ENCODE measurements at regions not wholly inside any gene's neighbourhood (a gene's known extent, or its start where the extent isn't known, plus 50 kb on each side); places are given as distances from the start of the nearest gene placed in this dataset.

GRCh38 chr9:16345902-16346301 lies 524.6 kb downstream of the BNC2 start:
- no peak overlapping the region for H3K4me3 Mint-ChIP-seq
- DNase-seq (ENCODE audit: low spot score): no peak
- H3K36me3 Mint-ChIP-seq: no peaks in the 10 kb centered on the region
- CTCF ChIA-PET: no interaction called here
- ATAC-seq: no peak
- TF ChIP-seq EMX1 (CRISPR knock-in tag; IDR thresholded peaks at IDR 0.05) (no peak), GABPB1 (CRISPR knock-in tag; IDR thresholded peaks at IDR 0.05) (no peak), E2F1 (CRISPR knock-in tag; IDR thresholded peaks at IDR 0.05) (no peak)
- POLR2A ChIA-PET: no interaction called here
- no peaks in the 10 kb centered on the region; the same call in 1 of the 2 replicates for H3K27me3 Mint-ChIP-seq (ENCODE audit: low read depth)
- peaks cover 6% of the 10 kb centered on the region for H3K4me1 Mint-ChIP-seq
- no peaks in the 10 kb centered on the region for H3K9me3 Mint-ChIP-seq
- no peak overlapping the region for H3K27ac Mint-ChIP-seq

GRCh38 chr9:16347886-16348285 lies 522.6 kb downstream of the BNC2 start:
- no peak for ATAC-seq
- ChIA-PET POLR2A (no interaction called here), CTCF (interaction anchor here (0.5 kb wide), 1 partner anchor 475 kb away, joined by 3 read pairs; no protein-coding TSS in a partner anchor)
- no peak for TF ChIP-seq ZNF671 (CRISPR knock-in tag; IDR thresholded peaks at IDR 0.05)
- TF ChIP-seq NR3C1 (CRISPR knock-in tag; conservative IDR thresholded peaks at IDR 0.05; ENCODE audit: low read depth): no peak
- TF ChIP-seq E2F4 (CRISPR knock-in tag; IDR thresholded peaks at IDR 0.05; ENCODE audit: borderline replicate concordance, low read depth): no peak
- TF ChIP-seq KAT7 (CRISPR knock-in tag; IDR thresholded peaks at IDR 0.05; ENCODE audit: borderline replicate concordance): no peak
- TF ChIP-seq CDX4 (CRISPR knock-in tag; IDR thresholded peaks at IDR 0.05; ENCODE audit: borderline replicate concordance): no peak
- TF ChIP-seq AFF4 (CRISPR knock-in tag; IDR thresholded peaks at IDR 0.05; ENCODE audit: borderline replicate concordance): no peak
- no peak for TF ChIP-seq ZNF532 (CRISPR knock-in tag; IDR thresholded peaks at IDR 0.05; ENCODE audit: borderline replicate concordance)
- no peak for TF ChIP-seq NFYB (CRISPR knock-in tag; conservative IDR thresholded peaks at IDR 0.05; ENCODE audit: low read depth)
- no peak for TF ChIP-seq ESRRA (CRISPR knock-in tag; IDR thresholded peaks at IDR 0.05; ENCODE audit: borderline replicate concordance)
- no peak for TF ChIP-seq ARID4B (CRISPR knock-in tag; IDR thresholded peaks at IDR 0.05; ENCODE audit: borderline replicate concordance)
- no peak for TF ChIP-seq HMGXB4 (CRISPR knock-in tag; IDR thresholded peaks at IDR 0.05)
- TF ChIP-seq GABPB1 (CRISPR knock-in tag; IDR thresholded peaks at IDR 0.05): no peak
- Mint-ChIP-seq H3K4me1 (peaks cover 6% of the 10 kb centered on the region), H3K36me3 (no peaks in the 10 kb centered on the region), H3K4me3 (no peak overlapping the region), H3K27ac (no peak overlapping the region), H3K9me3 (no peaks in the 10 kb centered on the region), H3K27me3 (ENCODE audit: low read depth) (no peaks in the 10 kb centered on the region; the same call in 1 of the 2 replicates)
- no peak for DNase-seq (ENCODE audit: low spot score)
